GM21360 (cell line): ENCODE measurements at regions not wholly inside any gene's neighbourhood (a gene's known extent, or its start where the extent isn't known, plus 50 kb on each side); places are given as distances from the start of the nearest gene placed in this dataset.

Source experiments
- ATAC-seq: cut with Tn5 transposase; IDR thresholded peaks from one replicate; pipeline ENCODE4 v1.9.1; 2021; ENCODE audit warnings: mild to moderate bottlenecking, moderate library complexity; ENCODE audit not compliant: unreplicated experiment

DNA sequence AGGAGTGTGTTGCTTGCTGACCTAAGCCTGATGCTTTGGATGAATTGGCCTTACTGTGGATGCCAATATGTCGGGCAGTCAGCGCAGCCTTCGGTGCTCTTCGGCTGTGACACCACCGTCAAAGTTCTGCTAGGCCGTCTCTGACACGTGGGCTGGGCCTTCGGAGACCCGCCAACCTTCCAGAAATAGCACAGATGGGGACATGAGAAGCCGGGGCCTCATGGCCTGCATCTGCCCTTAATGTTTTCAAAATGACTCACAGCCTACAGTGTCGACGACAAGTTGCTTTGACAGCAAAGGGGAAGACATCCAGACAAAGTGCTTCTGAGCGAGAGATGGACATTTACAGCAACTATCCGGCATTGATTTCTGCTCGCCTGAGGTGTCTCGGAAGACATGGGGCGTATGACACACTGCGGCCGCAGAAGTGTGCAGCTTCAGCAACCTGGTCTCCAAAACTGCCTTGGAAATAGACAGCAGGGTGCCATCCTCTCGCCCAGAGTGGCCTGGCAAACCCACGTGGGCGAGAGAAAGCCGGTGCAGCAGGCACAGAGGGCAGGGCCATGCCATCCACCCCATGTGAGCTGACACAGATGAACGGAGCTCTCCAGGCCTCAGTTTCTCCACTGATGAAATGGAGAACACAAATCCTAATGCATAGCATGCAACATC is 94.0 kb upstream of the PPP2R2D start:
- no peak for ATAC-seq

DNA sequence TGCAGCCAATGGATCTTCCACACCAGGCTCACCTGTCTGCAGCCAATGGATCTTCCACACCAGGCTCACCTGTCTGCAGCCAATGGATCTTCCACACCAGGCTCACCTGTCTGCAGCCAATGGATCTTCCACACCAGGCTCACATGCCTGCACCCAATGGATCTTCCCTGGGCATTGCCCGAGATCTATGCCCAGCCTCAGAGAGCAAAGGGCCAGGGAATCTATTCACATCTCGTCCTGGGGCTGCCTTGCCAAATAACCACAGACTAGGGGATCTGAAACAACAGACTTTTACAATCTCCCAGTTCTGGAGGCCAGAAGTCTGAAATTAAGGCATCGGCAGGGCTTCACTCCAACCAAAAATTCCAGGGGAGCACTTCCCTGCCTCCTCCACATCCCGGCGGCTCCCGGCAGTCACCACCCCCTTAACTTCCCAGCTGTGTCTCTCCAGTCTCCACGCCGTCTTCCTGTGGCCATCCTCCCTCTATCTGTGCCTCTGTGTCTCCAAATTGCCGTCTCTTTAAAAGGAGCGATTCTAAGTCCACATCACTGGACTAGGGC is 92.4 kb upstream of the PPP2R2D start:
- no peak for ATAC-seq

DNA sequence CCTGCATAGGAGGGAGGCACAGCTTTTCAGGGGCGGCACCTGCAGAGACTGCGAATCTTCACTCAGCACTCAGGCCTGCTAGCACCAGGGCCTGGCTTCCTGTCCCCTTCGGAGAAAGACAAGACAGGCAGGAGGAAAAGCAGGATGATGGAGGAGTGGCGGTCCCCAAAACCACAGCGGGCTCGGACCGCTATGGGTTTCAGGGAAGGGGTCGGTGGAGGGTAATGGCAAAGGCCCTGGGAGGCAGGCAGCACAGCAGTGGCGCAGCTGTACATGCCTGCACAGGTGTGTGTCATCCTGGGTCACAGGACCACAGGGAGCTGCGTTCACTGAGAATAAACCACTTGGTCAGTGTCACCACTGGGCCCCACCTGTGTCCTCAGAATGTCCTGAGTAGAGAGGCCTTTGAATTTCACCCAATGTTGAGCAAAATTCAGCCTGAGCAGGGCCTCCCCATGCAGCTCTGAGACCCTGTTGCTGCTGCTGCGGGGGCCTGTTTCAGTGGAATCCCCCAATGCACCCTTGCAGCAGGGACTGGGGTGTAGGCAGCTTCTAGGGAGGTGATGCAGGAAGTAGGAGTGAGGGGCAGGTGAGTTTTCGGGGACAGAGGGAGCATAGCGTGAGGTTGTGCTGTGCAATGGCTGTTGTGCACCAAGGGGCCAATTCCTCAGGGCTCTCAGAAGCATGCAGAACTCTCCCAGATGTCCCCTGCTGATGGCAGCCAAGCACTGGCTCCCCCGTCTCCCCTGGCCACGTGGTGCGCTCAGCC is 90.6 kb upstream of the PPP2R2D start:
- ATAC-seq: no peak

DNA sequence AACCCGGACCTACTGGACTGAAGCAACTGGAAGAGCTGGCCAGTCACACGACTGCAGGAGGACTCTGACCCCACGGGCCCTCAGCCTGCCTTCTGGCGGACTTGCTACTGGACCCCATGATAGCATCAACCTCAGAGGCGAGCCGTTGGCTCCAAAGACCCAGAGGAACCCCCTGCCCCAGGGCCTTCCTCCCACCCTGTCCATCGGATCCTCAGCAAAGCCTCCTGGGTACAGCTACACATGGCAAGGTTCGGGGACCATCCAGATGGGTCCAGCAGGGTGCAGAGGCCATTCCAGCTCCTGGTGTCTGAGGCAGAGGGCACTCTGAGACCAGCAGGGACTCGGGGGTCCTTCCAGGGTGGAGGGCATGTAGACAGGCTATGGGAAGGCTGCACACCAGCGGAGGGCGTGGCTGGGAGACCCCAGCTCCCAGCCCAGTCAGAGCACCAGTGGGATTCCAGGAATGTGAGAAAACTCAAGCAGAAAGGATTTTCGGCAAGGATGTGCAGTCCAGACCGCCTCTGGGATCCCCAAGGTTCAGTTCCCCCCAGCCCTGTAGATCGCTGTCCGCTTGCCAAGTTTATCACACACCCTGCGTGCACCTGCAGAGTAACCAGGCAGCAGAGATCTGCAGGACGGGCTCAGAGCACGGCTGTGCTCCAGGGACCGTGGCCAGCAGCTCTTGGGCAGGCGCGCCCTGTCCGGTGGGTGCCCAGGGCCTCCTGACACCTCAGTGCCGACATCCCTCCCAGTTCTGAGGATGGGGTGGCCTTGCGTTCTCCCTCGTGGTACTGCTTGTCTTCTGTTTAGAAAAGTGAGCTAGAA is 89.8 kb upstream of the PPP2R2D start:
- ATAC-seq: no peak

DNA sequence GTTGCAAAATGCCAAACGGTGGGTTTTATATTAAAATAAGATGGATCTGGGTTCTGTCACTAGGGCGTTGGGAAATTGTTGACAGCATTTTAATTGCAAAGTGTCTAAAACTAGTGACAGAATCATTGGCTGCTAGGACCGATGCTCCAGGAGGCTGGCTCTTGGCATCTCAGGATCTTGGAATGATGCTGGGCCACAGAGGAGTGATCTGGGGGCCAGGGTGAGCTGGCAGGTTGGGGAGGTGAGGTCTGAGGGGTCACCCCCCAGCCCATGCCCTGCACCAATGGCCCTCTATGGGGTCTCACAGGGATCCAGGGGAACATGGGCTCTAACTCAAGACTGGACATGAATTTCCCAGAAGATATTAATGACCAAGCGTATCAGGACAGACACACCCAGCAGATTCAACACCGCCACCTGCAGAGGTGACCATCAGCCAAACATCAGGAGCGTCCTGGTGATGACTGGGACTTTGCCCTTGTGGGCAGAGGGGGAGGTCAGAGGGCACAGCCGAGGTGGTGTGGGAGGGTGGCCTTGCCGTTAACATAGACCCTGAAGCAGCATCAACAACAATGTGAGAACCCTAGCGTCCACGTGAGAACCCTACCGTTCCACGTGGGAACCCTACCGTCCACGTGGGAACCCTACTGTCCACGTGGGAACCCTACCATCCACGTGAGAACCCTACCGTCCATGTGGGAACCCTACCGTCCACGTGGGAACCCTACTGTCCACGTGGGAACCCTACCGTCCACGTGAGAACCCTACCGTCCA is 89.0 kb upstream of the PPP2R2D start:
- no peak for ATAC-seq

DNA sequence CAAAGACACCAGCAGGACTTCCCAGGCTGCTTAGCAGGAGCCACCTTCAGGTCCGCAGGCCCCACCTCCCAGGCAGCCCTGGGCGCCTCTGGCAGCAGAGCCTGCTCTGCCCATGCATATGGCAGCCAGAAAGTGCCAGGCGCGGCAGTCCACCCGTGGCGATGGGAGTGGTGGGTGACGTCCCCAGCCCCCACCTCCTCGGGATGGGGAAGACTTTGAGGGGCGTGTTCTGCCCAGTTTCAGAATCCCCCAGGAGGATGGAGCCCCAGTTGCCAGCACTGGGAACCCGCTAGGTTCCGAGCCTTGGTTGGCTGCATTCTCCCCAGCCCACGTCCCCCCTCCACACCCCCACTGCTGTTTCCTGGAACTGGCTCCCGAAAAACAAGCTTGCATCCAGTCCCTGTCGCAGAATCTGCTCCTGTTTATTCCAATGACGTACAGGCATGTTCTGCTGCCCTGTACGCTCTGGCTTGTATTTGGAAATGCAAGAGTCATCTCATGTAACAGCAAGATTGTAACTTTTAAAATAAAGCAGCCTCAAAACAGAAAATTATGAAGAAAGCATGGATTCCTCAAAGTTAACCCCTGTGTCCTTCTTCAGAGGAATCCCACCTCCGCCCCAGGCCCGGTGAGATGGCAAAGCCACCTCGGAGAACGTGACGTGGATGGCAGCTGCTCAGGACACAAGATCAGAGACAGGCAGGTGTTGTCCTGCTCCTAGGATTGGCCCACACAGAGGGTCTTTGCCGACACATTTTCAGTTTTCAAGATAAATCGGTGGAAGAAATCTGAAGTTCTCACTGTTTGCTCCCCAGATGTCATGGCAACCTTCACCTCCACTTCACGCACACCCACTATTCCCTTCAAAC is 87.8 kb upstream of the PPP2R2D start:
- ATAC-seq: no peak

DNA sequence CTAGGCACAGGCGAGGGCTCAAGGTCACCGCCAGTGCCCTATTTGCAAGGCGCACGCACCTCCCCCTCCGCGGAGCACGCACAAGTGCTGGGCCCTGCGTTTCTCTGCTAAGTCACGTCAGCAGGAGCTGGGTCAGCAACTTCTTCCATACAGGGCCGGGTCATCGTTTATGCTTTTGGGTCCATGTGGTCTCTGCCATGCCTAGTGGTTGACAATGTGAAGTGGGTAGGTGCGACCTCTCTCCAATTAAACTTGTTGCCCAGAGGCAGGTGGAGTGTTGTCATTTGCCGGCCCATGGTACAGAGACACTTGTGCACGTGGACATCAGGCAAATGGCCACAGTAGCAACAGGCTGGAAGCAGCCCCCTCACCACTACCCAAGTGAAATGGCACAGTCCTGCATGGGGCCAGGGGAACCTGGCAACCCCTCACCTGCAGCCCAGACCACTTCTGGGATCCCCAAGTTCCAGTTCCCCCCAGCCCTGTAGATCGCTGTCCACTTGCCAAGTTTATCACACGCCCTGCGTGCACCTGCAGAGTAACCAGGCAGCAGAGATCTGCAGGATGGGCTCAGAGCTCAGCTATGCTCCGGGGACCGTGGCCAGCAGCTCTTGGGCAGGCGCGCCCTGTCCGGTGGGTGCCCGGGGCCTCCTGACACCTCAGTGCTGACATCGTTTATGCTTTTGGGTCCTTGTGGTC is 86.1 kb upstream of the PPP2R2D start:
- no peak for ATAC-seq

DNA sequence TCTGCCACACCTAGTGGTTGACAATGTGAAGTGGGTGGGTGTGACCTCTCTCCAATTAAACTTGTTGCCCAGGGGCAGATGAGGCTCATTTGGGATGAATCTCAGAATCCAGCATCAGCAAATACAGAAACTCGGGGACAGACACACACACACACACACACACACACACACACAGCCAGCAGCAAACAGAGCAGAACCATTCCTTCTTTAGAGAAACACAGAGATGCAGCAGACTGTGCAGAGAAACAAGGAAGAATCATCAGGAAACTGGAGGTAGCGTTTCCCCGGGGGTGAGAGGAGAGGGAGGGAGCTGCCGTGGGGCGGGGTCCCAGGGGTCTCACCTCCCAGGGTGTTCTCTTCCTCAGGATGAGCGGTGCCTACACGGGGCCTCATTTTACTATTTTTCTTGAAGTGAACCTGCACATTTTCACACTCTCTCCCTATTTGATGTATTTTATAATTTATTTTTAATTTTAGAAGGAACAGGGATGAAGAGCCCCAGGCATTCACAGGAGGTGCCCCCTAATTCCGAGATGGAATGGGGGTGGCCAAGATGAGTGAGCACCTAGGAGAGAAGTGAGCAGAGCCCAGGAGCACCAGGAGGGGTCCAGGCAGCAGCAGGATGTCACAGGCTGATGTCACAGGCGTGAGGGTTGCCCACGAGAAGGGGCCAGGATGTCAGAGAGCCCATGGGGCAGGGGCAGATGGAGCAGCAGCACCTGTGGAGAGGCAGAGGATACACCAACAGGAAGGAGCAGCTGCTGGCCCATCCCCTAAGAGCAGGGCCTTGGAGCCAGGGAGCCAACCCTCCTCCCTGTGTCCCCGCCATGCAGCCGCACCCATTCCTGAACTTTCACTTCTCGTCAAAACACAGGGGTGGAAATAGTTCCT is 85.3 kb upstream of the PPP2R2D start:
- ATAC-seq: no peak

DNA sequence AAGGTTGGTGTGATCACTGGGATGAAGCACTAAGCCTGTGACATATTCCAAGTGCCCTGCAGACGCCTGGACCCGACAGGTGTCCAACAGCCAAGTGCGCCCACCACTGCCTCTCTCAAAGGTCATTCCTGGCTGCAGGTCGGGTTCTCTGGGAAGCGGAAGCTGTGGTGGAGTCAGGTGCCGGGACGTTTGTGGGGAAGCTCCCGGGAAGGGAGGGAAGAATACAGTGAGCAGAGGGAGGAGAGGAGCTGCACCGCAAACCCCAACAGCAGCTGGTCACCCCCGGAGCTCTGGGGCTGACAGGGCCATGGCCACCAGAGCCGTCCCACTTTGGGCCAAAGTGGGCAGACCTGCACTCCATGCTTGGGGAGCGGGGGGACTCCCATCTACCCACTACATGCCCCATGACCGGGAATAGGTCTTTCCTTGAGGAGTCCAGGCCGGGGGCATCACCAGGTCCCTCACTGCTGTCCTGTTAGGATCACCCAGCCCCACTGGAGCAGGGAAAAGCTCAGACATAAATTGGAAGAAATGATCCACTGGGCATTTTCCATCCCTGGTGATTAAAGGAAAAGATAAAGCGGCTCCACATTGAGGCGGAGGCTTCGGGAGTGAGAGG is 84.5 kb upstream of the PPP2R2D start:
- no peak for ATAC-seq

DNA sequence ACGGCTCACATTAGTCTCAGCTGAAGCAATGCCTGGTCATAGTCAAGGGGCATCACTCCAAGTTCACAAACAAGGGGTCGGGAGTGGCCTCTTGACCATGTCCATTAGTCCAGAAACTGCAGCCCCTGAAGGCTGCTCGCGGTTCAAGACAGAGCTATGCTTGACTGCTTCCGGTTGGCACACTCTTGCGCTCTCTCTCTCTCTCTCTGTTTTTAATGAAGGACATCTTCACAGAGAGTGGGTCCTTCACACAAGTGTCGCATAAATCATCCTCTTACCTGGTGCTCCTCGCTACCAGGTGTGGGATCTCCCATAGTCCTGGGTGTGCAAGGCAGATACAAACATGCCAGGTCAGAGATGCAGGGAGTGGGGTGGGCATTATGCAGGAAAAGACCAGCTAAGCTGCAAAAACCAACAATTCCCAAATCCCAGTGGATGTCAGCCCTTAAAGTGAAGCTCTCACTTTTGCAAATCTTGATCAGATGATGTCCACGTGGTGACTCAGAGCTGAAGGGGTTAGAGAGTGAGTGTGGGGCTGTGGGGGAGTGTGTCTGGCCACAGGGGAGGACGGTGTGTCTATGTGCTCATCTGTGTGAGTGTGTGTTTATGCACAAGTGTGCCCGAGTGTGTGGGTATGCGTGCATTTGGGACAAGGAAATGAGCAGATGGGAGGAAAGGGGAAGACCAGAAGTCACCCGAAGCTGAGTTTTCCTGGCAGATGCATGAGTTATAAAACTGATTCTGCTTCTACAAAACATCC is 83.7 kb upstream of the PPP2R2D start:
- no peak for ATAC-seq

DNA sequence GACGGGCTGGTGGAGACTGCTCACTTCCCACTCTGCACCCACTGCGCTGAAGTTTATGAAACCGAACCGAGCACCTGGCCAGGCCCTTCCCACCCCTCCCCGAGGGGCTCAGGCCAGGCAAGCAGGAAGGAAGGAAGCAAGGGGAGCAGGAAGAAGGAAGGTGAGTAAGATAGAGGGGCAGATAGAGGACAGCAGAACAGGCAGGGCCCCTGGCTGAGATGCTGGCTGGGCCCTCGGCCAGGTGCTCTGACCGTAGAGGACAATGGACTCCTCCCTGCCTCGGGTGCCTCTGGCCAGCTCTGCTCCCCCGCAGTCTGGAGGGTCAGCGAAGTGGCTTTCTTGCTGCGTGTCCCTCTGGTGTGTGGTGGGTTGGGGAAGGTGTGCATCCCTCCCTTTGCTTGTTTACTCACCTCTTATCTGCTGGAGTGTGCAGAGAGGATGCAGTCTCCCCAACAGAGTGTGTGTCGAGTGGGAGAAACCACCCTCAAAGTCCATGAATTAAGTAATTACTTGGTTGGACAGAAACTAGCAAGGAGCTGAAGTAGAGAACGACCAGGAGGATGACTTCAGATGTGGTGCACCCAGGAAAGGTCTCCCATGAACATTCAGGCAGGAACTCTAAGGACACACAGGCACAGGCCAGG is 82.8 kb upstream of the PPP2R2D start:
- ATAC-seq: no peak

DNA sequence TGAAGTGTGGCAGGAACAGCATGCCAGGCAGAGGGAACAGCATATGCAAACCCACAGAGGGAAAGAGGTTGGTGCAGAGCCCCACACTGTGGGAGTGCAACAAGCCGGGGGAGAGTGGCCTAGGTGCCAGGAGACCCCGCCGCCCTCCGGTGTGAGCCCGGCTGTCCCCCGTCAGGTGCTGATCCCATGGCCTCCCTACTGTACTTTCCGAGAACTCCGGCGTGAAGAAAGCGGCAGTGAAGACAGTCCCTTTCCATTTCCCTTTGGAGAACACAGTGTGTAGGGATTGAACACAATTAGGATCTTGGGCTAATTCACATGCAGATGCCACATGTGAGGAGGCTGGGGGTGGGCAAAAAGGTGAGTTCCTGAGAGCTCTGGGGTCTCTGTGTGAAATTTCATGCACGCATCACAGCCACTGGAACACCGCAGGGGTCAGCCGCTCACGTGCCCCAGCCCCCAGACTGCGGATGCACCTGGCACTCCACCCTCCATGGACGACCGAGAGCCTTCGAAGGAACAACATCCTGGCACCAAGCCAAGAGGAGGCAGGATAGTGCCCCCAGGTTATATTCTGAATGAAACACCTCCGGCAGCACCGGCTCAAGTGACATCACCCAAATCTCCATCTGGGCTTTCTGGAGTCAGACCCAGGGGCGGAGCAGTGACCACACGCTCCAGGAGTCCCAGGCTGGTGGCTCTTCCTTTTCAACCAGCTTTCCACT is 82.1 kb upstream of the PPP2R2D start:
- no peak for ATAC-seq

DNA sequence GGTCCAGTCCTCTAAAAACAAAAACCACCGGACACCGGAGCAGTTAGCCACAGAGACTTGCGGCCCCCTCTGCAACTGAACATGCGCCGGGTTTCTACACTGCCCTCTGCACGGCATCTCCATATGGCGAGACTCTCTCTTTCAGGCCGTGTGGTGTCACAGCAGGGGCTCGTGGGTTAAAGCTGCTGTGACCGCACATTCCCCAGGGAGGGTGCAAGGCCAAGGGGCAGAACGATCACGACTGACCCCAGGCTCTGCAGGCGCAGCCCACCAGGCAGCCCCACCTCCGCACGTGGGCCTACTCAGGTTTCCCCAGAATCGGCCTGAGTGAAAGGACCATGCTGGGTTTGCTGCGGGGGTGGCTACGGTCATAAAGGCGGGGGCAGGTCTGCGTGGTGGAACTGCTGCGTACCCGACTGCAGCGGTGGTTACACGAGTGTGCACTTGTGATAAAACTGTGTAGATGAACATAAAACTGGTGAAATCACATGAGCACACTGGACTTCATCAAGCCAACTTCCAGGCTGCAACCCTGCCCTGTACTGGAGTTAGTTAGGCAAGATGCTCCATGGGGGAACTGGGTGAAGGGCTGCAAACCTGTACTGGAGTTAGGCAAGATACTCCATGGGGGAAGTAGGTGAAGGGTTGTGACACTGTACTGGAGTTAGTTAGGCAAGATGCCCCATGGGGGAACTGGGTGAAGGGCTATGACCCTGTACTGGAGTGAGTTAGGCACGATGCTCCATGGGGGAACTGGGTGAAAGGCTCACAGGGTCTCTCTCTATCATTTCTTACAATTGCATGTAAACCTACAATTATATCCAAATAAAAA is 81.4 kb upstream of the PPP2R2D start:
- ATAC-seq: no peak

DNA sequence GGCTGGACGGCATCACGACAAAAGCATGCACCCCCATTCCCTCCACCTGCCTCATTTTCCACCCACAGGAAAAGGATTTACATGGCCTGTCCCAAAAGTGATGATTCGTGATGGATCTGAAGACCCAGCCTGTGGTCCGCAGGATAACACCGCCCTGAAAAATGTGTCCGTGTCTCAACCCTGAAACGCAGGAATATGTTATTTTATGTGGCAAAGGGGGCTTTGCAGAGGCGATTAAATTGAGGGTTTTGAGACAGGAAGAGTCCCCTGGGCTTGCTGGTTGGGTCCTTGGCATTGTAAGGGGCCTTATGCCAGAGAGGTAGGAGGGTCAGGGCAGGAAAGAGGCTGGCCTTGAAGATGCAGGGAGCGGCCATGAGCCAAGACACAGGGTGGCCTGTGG is 80.2 kb upstream of the PPP2R2D start:
- ATAC-seq: no peak
